ENCODE measurements at regions not wholly inside any gene's neighbourhood (a gene's known extent, or its start where the extent isn't known, plus 50 kb on each side); places are given as distances from the start of the nearest gene placed in this dataset.

DNA sequence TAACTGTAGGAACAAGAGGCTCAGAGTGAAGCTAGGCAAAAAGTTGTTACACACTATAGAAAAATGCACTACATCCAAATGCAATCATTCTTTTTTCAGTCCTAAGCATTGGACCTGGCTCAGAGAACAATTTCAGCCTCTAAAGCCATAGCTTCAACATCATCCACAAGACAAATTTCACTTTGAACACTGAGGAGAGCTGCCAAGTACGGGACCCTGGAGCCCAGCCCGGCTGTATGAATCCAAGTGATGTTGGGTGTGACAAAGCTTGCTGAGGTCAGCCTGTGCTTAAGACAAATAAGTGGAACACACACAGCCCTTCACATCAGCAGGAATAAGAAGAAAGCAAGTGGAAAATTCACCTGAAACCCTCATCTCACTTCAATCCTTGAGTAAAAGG is 233.1 kb upstream of the PFKP start:
- Mint-ChIP-seq H3K27ac (ENCODE audit: low read depth, unreplicated experiment) (no peak overlapping the region), H3K27me3 (ENCODE audit: insufficient read depth, unreplicated experiment) (peaks cover 81% of the 10 kb centered on the region), H3K4me1 (ENCODE audit: insufficient read depth, unreplicated experiment) (no peaks in the 10 kb centered on the region), H3K9me3 (ENCODE audit: unreplicated experiment) (no peaks in the 10 kb centered on the region), H3K36me3 (ENCODE audit: insufficient read depth, unreplicated experiment) (no peaks in the 10 kb centered on the region), H3K4me3 (ENCODE audit: unreplicated experiment) (no peak overlapping the region)
- no peak for DNase-seq (ENCODE audit: unreplicated experiment)
- ChIA-PET CTCF (no interaction called here), POLR2A (no interaction called here)
- no TSS peak for BruUV-seq (replicated peaks)
- intact Hi-C loops (cut with micrococcal nuclease), result no loop called here
- TF ChIP-seq, protein P1, sequence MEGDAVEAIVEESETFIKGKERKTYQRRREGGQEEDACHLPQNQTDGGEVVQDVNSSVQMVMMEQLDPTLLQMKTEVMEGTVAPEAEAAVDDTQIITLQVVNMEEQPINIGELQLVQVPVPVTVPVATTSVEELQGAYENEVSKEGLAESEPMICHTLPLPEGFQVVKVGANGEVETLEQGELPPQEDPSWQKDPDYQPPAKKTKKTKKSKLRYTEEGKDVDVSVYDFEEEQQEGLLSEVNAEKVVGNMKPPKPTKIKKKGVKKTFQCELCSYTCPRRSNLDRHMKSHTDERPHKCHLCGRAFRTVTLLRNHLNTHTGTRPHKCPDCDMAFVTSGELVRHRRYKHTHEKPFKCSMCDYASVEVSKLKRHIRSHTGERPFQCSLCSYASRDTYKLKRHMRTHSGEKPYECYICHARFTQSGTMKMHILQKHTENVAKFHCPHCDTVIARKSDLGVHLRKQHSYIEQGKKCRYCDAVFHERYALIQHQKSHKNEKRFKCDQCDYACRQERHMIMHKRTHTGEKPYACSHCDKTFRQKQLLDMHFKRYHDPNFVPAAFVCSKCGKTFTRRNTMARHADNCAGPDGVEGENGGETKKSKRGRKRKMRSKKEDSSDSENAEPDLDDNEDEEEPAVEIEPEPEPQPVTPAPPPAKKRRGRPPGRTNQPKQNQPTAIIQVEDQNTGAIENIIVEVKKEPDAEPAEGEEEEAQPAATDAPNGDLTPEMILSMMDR (IDR thresholded peaks at IDR 0.05; ENCODE audit: unreplicated experiment), result no peak

DNA sequence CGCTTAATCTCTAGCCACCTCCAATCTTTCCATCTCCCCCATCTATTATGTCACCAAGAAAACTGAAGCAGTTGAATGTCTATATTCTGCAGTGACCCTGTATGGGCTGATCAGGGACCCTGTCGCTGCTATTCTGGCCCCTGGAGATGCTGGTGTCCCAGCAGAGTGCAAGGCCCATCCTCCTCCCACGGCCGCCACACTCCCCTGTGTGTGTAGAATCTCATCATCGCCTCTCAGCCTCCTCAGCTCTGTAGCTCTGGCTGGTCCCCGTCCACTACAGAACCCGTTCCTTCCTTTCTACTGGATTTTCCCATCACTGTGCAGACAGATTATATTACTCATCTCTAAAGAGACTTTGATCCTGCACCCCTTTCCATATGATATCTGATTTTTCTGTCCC is 235.8 kb upstream of the PFKP start:
- H3K27me3 Mint-ChIP-seq (ENCODE audit: insufficient read depth, unreplicated experiment), result peaks cover 93% of the 10 kb centered on the region
- no peaks in the 10 kb centered on the region for H3K36me3 Mint-ChIP-seq (ENCODE audit: insufficient read depth, unreplicated experiment)
- ChIA-PET CTCF (no interaction called here), POLR2A (no interaction called here)
- H3K4me3 Mint-ChIP-seq (ENCODE audit: unreplicated experiment), result no peak overlapping the region
- no peaks in the 10 kb centered on the region for H3K4me1 Mint-ChIP-seq (ENCODE audit: insufficient read depth, unreplicated experiment)
- no TSS peak for BruUV-seq (replicated peaks)
- TF ChIP-seq, protein P1 (IDR thresholded peaks at IDR 0.05; ENCODE audit: unreplicated experiment), result no peak
- no peaks in the 10 kb centered on the region for H3K9me3 Mint-ChIP-seq (ENCODE audit: unreplicated experiment)
- intact Hi-C loops (cut with micrococcal nuclease), result no loop called here
- no peak for DNase-seq (ENCODE audit: unreplicated experiment)
- no peak overlapping the region for H3K27ac Mint-ChIP-seq (ENCODE audit: low read depth, unreplicated experiment)

DNA sequence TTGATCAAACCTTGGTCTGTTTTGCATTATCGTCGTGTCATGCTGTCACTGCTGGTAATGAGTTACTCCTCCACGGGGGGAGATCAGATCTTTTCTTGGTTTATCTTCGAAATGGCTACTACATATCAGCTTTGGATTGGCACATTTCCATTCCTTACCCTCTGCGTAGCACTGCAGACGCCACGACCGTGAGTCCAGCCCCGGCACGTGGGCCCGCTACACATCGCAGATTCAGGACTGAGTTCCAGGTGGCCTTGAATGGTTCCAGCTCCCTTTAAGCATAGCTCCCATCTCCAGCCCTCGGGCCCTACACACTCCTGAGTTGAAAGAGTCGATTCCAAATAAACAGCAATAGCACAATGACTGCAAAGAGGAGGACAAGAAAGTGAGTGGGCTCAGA is 238.6 kb upstream of the PFKP start:
- intact Hi-C loops (cut with micrococcal nuclease), result no loop called here
- peaks cover 82% of the 10 kb centered on the region for H3K27me3 Mint-ChIP-seq (ENCODE audit: insufficient read depth, unreplicated experiment)
- DNase-seq (ENCODE audit: unreplicated experiment), result no peak
- H3K9me3 Mint-ChIP-seq (ENCODE audit: unreplicated experiment), result no peaks in the 10 kb centered on the region
- no peaks in the 10 kb centered on the region for H3K36me3 Mint-ChIP-seq (ENCODE audit: insufficient read depth, unreplicated experiment)
- H3K27ac Mint-ChIP-seq (ENCODE audit: low read depth, unreplicated experiment), result no peak overlapping the region
- TF ChIP-seq, protein P1 (IDR thresholded peaks at IDR 0.05; ENCODE audit: unreplicated experiment), result no peak
- no peak overlapping the region for H3K4me3 Mint-ChIP-seq (ENCODE audit: unreplicated experiment)
- no peaks in the 10 kb centered on the region for H3K4me1 Mint-ChIP-seq (ENCODE audit: insufficient read depth, unreplicated experiment)
- ChIA-PET CTCF (no interaction called here), POLR2A (interaction anchor here (1.2 kb wide), 1 partner anchor 16 kb away, joined by 4 read pairs; no protein-coding TSS in a partner anchor)
- no TSS peak for BruUV-seq (replicated peaks)

DNA sequence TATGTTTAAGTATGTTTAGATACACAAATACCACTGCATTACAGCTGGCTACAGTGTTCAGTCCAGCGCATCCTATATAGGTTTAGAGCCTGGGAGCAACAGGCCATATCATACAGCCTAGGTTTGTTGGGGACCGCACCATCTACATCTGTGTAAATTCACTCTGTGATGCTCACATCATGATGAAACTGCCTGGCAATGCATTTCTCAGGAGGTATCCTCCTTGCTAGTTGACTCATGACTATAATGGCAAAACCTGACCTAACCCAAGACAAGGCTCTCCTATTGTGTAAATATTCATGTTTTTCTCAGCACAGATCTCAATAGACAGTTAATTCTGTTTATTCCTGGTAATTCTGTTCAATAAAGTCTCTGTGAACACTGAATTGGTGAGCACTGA is 240.7 kb upstream of the PFKP start:
- no peak overlapping the region for H3K4me3 Mint-ChIP-seq (ENCODE audit: unreplicated experiment)
- no peaks in the 10 kb centered on the region for H3K9me3 Mint-ChIP-seq (ENCODE audit: unreplicated experiment)
- H3K27me3 Mint-ChIP-seq (ENCODE audit: insufficient read depth, unreplicated experiment), result peaks cover 82% of the 10 kb centered on the region
- H3K36me3 Mint-ChIP-seq (ENCODE audit: insufficient read depth, unreplicated experiment), result no peaks in the 10 kb centered on the region
- H3K4me1 Mint-ChIP-seq (ENCODE audit: insufficient read depth, unreplicated experiment), result no peaks in the 10 kb centered on the region
- BruUV-seq (replicated peaks), result no TSS peak
- H3K27ac Mint-ChIP-seq (ENCODE audit: low read depth, unreplicated experiment), result no peak overlapping the region
- POLR2A ChIA-PET, result no interaction called here
- intact Hi-C loops (cut with micrococcal nuclease), result no loop called here
- TF ChIP-seq, protein P1 (IDR thresholded peaks at IDR 0.05; ENCODE audit: unreplicated experiment), result no peak
- DNase-seq (ENCODE audit: unreplicated experiment), result no peak
- CTCF ChIA-PET, result no interaction called here

Data from MCF 10A (cell line).